AG04449 (cell line): ENCODE measurements at regions not wholly inside any gene's neighbourhood (a gene's known extent, or its start where the extent isn't known, plus 50 kb on each side); places are given as distances from the start of the nearest gene placed in this dataset.

Experiments used
- CTCF ChIA-PET: fragments of 350-600 bp; formaldehyde crosslinking; extraction: SDS; loops from one replicate; lab custom pipeline; 2021; ENCODE audit warnings: antibody characterized with exemption; lab: Yijun Ruan, JAX
- POLR2A ChIA-PET: fragments of 400-600, 350-600 bp; formaldehyde crosslinking; extraction: SDS; loops from one replicate; lab custom pipeline; 2020; ENCODE audit warnings: antibody characterized with exemption, inconsistent platforms; lab: Yijun Ruan, JAX
- DNase-seq: peaks from one replicate; pipeline ENCODE4 v3.0.0-alpha.2; 2010; ENCODE audit warnings: low read depth, low spot score
- H3K4me3 ChIP-seq: 2 replicates; pipeline ENCODE4 v1.5.1; 2011; ENCODE audit warnings: low read depth, mild to moderate bottlenecking, control low read depth, low read length
- TF ChIP-seq, protein P1 (sequence below): IDR thresholded peaks from one replicate; pipeline ENCODE4 v1.5.1; 2011; ENCODE audit warnings: mild to moderate bottlenecking, moderate library complexity, low read length, control low read depth, inconsistent platforms; ENCODE audit not compliant: insufficient read depth; ENCODE audit errors: missing control alignments

DNA sequence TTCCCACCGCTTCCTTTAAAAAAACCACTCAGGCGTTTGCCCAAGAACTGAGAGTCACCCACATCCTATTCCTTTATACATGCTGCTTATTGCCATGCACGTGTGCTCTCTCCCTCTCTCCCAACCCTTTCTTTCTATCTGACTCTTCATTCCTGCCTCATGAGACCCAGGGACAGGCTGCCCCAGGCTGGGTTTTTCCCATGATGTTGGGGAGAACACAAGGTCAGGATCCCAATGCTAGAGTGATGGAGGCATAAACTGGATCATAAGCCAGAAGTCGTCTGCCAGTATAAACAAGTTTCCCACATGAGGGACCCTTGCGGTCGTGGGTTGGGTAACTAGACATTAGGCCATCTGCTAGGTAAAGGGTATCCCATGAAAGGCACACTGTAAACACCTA, 64.9 kb downstream of the CD2 start:
- no peak for DNase-seq
- CTCF ChIA-PET = interaction anchor here (1.3 kb wide), 1 partner anchor 102 kb away, joined by 3 read pairs; no protein-coding TSS in a partner anchor
- POLR2A ChIA-PET = no interaction called here

GRCh38 chr1:116820369-116820768, 66.1 kb downstream of the CD2 start:
- no peak overlapping the region for H3K4me3 ChIP-seq
- DNase-seq = peak; percentile 90
- TF ChIP-seq, protein P1, sequence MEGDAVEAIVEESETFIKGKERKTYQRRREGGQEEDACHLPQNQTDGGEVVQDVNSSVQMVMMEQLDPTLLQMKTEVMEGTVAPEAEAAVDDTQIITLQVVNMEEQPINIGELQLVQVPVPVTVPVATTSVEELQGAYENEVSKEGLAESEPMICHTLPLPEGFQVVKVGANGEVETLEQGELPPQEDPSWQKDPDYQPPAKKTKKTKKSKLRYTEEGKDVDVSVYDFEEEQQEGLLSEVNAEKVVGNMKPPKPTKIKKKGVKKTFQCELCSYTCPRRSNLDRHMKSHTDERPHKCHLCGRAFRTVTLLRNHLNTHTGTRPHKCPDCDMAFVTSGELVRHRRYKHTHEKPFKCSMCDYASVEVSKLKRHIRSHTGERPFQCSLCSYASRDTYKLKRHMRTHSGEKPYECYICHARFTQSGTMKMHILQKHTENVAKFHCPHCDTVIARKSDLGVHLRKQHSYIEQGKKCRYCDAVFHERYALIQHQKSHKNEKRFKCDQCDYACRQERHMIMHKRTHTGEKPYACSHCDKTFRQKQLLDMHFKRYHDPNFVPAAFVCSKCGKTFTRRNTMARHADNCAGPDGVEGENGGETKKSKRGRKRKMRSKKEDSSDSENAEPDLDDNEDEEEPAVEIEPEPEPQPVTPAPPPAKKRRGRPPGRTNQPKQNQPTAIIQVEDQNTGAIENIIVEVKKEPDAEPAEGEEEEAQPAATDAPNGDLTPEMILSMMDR = no peak
- ChIA-PET CTCF (no interaction called here), POLR2A (no interaction called here)

More for the DNA sequence above, 64.9 kb downstream of the CD2 start:
- H3K4me3 ChIP-seq = no peak overlapping the region
- TF ChIP-seq, protein P1 = no peak

DNA sequence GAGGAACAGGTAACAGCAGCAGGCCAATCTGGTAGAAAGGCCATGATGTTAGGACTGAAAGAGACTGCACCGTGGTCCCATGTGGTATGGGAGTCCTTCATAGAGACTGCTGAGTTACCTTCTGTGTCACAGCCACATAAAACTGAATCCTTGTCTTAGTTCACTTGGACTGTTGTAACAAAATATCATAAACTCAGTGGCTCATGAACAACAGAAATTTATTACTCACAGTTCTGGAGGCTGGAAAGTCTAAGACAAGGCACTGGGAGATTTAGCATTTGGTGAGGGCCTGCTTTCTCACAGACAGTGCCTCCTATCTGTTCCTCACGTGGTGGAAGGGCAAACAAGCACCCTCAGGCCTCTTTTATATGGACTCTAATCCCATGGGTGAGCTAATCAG, 67.5 kb downstream of the CD2 start:
- TF ChIP-seq, protein P1 = no peak
- no peak for DNase-seq
- POLR2A ChIA-PET = no interaction called here
- CTCF ChIA-PET = no interaction called here
- H3K4me3 ChIP-seq = no peak overlapping the region

DNA sequence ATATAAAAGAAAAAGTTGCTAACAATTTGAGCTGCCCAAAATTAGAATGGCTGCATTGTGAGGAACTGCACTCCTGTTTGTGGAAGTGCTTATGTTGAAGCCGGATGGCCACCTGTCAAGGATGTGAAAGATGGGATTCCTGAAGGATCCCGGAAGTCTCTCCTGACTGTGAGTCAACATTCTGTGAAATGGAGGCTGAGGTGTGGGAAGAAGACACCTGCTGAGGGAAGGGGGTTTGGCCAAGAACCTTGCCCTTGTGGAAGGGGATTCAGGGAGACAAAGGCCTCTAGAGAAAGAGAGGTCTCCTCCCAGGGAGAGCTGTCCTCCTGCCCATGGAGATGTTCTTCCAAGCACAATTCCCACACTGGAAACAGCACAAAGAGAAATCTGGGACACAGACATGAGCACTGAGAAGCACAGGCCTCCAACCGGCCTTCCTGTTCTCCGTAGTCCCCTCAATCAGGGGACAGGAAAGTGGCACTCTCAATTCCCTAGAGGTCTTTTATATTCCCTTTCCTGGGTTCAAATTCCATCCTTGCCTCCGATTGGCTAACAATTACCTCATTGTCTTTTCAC, 70.5 kb downstream of the CD2 start:
- POLR2A ChIA-PET = no interaction called here

GRCh38 chr1:116825207-116825719, 71.0 kb downstream of the CD2 start:
- DNase-seq = no peak
- ChIA-PET CTCF (no interaction called here), POLR2A (no interaction called here)
- TF ChIP-seq, protein P1 = no peak
- no peak overlapping the region for H3K4me3 ChIP-seq

More for the DNA sequence above, 70.5 kb downstream of the CD2 start:
- TF ChIP-seq, protein P1 = no peak
- no peak overlapping the region for H3K4me3 ChIP-seq
- CTCF ChIA-PET = no interaction called here
- no peak for DNase-seq

GRCh38 chr1:116825720-116826438, 71.6 kb downstream of the CD2 start:
- TF ChIP-seq, protein P1 = no peak
- CTCF ChIA-PET = no interaction called here
- POLR2A ChIA-PET = no interaction called here
- H3K4me3 ChIP-seq = no peak overlapping the region
- no peak for DNase-seq
